ENCODE measurements at regions not wholly inside any gene's neighbourhood (a gene's known extent, or its start where the extent isn't known, plus 50 kb on each side); places are given as distances from the start of the nearest gene placed in this dataset.

DNA sequence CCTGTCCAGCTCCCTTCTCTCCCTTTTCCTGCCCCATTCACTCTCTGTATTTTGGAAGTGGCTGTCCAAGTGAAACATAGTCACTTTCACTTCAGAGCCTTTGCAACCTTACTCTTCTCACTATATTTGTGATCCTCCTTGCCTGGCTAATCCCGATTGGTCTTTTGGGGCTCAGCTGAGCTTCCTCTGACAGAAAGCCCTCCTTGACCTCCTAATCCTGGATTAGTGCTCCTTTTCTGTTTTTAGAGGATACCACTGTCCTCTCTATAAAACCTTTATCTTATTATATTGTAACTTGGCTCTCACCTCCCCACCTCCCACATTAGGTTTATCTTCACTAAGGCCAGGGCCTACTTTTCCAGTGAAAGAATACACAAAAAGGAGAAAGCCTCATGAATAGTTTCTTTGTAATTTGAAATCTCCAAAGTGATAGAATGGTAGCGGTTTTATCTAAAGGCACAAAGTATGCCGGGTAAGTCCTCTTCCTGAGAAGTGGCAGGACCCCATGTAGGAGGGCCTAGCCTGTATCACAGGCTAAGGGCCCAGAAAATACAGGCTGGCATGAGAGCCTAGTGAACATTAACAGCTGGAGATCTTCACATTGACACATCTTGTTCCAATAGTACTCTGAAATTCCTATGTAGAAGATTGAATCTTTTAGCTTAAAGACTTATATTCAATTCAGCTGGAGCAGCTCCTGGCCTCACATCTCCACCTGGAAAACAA is 83.1 kb upstream of the GAREM1 start:
- Histone ChIP-seq H3K9me3 (no peaks in the 10 kb centered on the region), H3K27ac (no peak overlapping the region), H3K4me1 (no peaks in the 10 kb centered on the region), H3K4me3 (no peak overlapping the region), H3K36me3 (no peaks in the 10 kb centered on the region), H3K27me3 (no peaks in the 10 kb centered on the region)
- TF ChIP-seq EP300 (IDR thresholded peaks at IDR 0.05) (no peak), POLR2A (IDR thresholded peaks at IDR 0.05) (no peak), POLR2AphosphoS5 (IDR thresholded peaks at IDR 0.05) (no peak)
- TF ChIP-seq, protein P1, sequence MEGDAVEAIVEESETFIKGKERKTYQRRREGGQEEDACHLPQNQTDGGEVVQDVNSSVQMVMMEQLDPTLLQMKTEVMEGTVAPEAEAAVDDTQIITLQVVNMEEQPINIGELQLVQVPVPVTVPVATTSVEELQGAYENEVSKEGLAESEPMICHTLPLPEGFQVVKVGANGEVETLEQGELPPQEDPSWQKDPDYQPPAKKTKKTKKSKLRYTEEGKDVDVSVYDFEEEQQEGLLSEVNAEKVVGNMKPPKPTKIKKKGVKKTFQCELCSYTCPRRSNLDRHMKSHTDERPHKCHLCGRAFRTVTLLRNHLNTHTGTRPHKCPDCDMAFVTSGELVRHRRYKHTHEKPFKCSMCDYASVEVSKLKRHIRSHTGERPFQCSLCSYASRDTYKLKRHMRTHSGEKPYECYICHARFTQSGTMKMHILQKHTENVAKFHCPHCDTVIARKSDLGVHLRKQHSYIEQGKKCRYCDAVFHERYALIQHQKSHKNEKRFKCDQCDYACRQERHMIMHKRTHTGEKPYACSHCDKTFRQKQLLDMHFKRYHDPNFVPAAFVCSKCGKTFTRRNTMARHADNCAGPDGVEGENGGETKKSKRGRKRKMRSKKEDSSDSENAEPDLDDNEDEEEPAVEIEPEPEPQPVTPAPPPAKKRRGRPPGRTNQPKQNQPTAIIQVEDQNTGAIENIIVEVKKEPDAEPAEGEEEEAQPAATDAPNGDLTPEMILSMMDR (IDR thresholded peaks at IDR 0.05), result no peak
- DNase-seq, result no peak
- intact Hi-C loops (cut with DNase I), result loop anchor here (2.0 to 5.0 kb wide), 2 partner anchors 82 to 283 kb away; partner anchors contain the start of gene GAREM1
- WGBS, 2 donors, result 89 to 91% methylated on average over 3 of the region's 3 CpGs

DNA sequence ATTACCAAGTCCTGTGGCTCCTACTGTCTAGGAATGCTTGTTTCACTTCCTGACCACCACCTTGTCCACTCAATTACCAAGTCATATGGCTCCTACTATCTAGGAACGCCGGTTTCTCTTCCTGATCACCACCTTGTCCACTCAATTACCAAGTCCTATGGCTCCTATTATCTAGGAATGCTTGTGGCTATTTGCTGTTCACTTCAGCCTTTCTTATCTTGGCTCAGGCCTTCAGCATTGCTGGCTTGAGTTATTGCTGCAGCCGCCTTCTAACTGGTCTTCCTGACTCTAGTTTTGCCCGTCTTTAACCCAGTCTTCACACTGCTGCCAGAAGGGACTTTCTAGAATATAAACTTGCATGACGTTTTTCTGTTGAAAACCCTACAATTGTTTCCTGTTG is 82.5 kb upstream of the GAREM1 start:
- intact Hi-C loops (cut with DNase I), result loop anchor here (2.0 to 5.0 kb wide), 2 partner anchors 81 to 282 kb away; partner anchors contain the start of gene GAREM1
- Histone ChIP-seq H3K27ac (no peak overlapping the region), H3K36me3 (no peaks in the 10 kb centered on the region), H3K9me3 (no peaks in the 10 kb centered on the region), H3K4me3 (no peak overlapping the region), H3K4me1 (no peaks in the 10 kb centered on the region), H3K27me3 (no peaks in the 10 kb centered on the region)
- TF ChIP-seq POLR2A (IDR thresholded peaks at IDR 0.05) (no peak), EP300 (IDR thresholded peaks at IDR 0.05) (no peak), POLR2AphosphoS5 (IDR thresholded peaks at IDR 0.05) (no peak)
- TF ChIP-seq, protein P1 (IDR thresholded peaks at IDR 0.05), result no peak
- no peak for DNase-seq
- WGBS, 2 donors, result 77 to 82% methylated on average over 5 of the region's 5 CpGs

DNA sequence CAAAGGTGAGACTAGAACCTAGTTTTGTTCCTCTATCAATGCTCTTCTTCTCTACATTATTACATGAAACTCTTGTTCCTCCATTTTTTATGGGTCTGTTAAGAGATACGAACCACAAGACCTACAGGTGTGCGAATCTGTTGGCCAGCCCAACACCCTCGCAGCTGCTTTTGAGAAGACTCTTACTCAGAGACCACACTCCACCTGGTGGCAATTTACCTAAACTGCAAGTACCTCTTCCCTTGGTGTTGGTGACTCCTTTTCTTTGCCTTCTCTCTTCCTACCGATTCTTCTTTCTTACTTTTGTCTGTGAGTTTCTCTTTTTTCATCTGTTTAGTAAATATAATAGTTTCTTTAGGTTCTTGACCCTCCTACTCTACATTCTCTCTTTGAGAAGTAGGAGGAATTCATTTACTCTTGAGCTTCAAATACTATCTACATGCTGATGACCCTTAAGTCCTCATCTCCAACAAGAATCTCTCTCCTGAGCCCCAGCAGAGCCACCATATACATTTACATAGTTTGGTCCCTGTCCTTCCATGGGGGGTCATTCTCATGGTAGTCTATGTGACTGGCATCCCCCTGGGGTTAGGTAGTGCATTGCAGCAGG is 81.8 kb upstream of the GAREM1 start:
- H3K4me1 ChIP-seq, result no peaks in the 10 kb centered on the region
- no peak overlapping the region for H3K4me3 ChIP-seq
- peak; percentile 68 for DNase-seq
- intact Hi-C loops (cut with DNase I), result loop anchor here (2.0 to 5.0 kb wide), 2 partner anchors 80 to 282 kb away; partner anchors contain the start of gene GAREM1
- no peaks in the 10 kb centered on the region for H3K27me3 ChIP-seq
- WGBS, 2 donors, result 4 to 16% methylated on average over 4 of the region's 4 CpGs
- no peak for TF ChIP-seq POLR2AphosphoS5 (IDR thresholded peaks at IDR 0.05)
- TF ChIP-seq, protein P1 (IDR thresholded peaks at IDR 0.05), result peak; percentile 56 to 75 (median 66)
- no peaks in the 10 kb centered on the region for H3K9me3 ChIP-seq
- H3K36me3 ChIP-seq, result no peaks in the 10 kb centered on the region
- no peak overlapping the region for H3K27ac ChIP-seq

DNA sequence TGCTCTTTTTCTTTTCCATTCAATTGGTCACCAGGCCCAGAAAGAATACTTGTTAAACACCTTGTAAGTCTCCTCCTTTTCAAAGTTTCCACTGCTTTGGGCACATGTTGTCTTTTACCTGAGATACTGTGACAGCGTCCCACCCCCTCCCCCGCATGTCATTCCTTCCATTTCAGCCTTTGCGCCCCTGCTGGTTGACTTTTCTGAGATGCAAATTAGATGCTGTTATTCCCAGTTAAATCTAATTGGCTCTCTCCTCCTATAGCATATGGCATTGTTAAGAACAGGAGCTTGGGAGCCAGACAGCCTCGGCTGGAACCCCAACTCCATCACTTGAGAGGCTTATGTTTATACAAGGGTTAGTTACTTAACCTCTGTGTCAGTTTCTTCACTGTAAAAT is 80.3 kb upstream of the GAREM1 start:
- Histone ChIP-seq H3K27me3 (no peaks in the 10 kb centered on the region), H3K4me3 (no peak overlapping the region), H3K27ac (no peak overlapping the region), H3K4me1 (no peaks in the 10 kb centered on the region), H3K36me3 (no peaks in the 10 kb centered on the region), H3K9me3 (no peaks in the 10 kb centered on the region)
- DNase-seq, result no peak
- intact Hi-C loops (cut with DNase I), result loop anchor here (5.0 kb wide), 1 partner anchor 79 kb away; the partner anchor contains the start of gene GAREM1
- TF ChIP-seq, protein P1 (IDR thresholded peaks at IDR 0.05), result no peak
- no peak for TF ChIP-seq POLR2AphosphoS5 (IDR thresholded peaks at IDR 0.05)
- TF ChIP-seq EP300 (IDR thresholded peaks at IDR 0.05), result no peak
- no peak for TF ChIP-seq POLR2A (IDR thresholded peaks at IDR 0.05)
- 58 to 72% methylated on average over 4 of the region's 4 CpGs for WGBS, 2 donors

All from sigmoid colon (tissue), 6 donors.